ENCODE measurements at regions not wholly inside any gene's neighbourhood (a gene's known extent, or its start where the extent isn't known, plus 50 kb on each side); places are given as distances from the start of the nearest gene placed in this dataset.

- no peak overlapping the region for H3K18ac ChIP-seq (ENCODE audit: insufficient read length, low read depth, low read length)
- no peak overlapping the region for H2BK120ac ChIP-seq (ENCODE audit: low read depth, low read length, poor library complexity, severe bottlenecking)
- H3K4me1 ChIP-seq (ENCODE audit: insufficient read depth, low read length), result no peaks in the 10 kb centered on the region
- Mint-ChIP-seq H3K9me3 (no peaks in the 10 kb centered on the region; a peak in 1 of 5 replicates), H3K4me3 (no peak overlapping the region), H3K4me1 (peaks cover 7 to 16% of the 10 kb centered on the region in 2 experiments), H3K27me3 (ENCODE audit: low read depth) (peaks cover 7% of the 10 kb centered on the region), H3K36me3 (ENCODE audit: insufficient read depth in 1 of 3, low read depth in 3 of 3) (no peaks in the 10 kb centered on the region; a peak in 1 of 7 replicates), H3K27ac (no peak overlapping the region)
- H3K27me3 ChIP-seq (ENCODE audit: insufficient read depth, low read length), result no peaks in the 10 kb centered on the region
- no peak overlapping the region for H3K56ac ChIP-seq (ENCODE audit: insufficient read length, low read depth, low read length)
- no peak overlapping the region for H3K9ac ChIP-seq (ENCODE audit: extremely low read depth, insufficient read length, low read length)
- H3K27ac ChIP-seq (ENCODE audit: insufficient read length, low read depth, low read length), result no peak overlapping the region
- no peaks in the 10 kb centered on the region for H3K23me2 ChIP-seq (ENCODE audit: insufficient read length, low read depth, low read length, poor library complexity, severe bottlenecking)
- no CpG with 5 or more reads among the region's 2 CpGs for WGBS (ENCODE audit: extremely low coverage, insufficient read length, low lambda C conversion rate)
- H2AK5ac ChIP-seq (ENCODE audit: insufficient read length, low read length), result no peak overlapping the region
- no peak overlapping the region for H4K5ac ChIP-seq (ENCODE audit: insufficient read length, low read depth, low read length)
- no peaks in the 10 kb centered on the region for H4K20me1 ChIP-seq (ENCODE audit: control insufficient read depth, insufficient read depth, insufficient read length)
- no peak overlapping the region for H3K14ac ChIP-seq (ENCODE audit: insufficient read depth, low read length)
- no peak overlapping the region for H4K8ac ChIP-seq (replicated peaks; ENCODE audit: insufficient read length, low read depth, low read length)
- no peaks in the 10 kb centered on the region for H3K79me2 ChIP-seq (ENCODE audit: insufficient read depth, low read length)
- TF ChIP-seq, protein P1, sequence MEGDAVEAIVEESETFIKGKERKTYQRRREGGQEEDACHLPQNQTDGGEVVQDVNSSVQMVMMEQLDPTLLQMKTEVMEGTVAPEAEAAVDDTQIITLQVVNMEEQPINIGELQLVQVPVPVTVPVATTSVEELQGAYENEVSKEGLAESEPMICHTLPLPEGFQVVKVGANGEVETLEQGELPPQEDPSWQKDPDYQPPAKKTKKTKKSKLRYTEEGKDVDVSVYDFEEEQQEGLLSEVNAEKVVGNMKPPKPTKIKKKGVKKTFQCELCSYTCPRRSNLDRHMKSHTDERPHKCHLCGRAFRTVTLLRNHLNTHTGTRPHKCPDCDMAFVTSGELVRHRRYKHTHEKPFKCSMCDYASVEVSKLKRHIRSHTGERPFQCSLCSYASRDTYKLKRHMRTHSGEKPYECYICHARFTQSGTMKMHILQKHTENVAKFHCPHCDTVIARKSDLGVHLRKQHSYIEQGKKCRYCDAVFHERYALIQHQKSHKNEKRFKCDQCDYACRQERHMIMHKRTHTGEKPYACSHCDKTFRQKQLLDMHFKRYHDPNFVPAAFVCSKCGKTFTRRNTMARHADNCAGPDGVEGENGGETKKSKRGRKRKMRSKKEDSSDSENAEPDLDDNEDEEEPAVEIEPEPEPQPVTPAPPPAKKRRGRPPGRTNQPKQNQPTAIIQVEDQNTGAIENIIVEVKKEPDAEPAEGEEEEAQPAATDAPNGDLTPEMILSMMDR (conservative IDR thresholded peaks at IDR 0.05), result no peak
- no peak overlapping the region for H2AFZ ChIP-seq (ENCODE audit: low read length)
- H3K79me1 ChIP-seq (ENCODE audit: insufficient read depth, low read depth, low read length, poor library complexity, severe bottlenecking), result no peaks in the 10 kb centered on the region
- no peak overlapping the region for H2BK5ac ChIP-seq (ENCODE audit: insufficient read length, low read length)
- DNase-seq, result no peak
- no peak overlapping the region; the same call in 1 of the 2 replicates for H2BK15ac ChIP-seq (ENCODE audit: low read depth, low read length)
- no peak overlapping the region for H2BK12ac ChIP-seq (ENCODE audit: insufficient read length, low read depth, low read length)
- H4K91ac ChIP-seq (ENCODE audit: insufficient read length, low read depth, low read length), result no peak overlapping the region
- no peak overlapping the region for H3K4me2 ChIP-seq (ENCODE audit: insufficient read depth, insufficient read length, low read length)
- no peak overlapping the region for H3K23ac ChIP-seq (ENCODE audit: insufficient read length, low read depth, low read length)
- H2BK20ac ChIP-seq (ENCODE audit: low read depth, low read length, poor library complexity, severe bottlenecking), result no peak overlapping the region
- H3K9me3 ChIP-seq (ENCODE audit: control insufficient read depth, low read depth, low read length), result no peaks in the 10 kb centered on the region
- no peak overlapping the region for H3T11ph ChIP-seq (ENCODE audit: low read length)
- no peak overlapping the region for H3K4ac ChIP-seq (ENCODE audit: low read depth, low read length)
These were observed 107.1 kb upstream of the ZNF184 start for GRCh38 chr6:27579973-27580372.
